HG02678 (cell line): ENCODE measurements at regions not wholly inside any gene's neighbourhood (a gene's known extent, or its start where the extent isn't known, plus 50 kb on each side); places are given as distances from the start of the nearest gene placed in this dataset.
"Not testable (repeated sequence)": the region's sequence is repeated elsewhere in the genome, so short reads cannot be mapped to it uniquely, and the experiment has no call there.

Experiments
- ATAC-seq: cut with Tn5 transposase; IDR thresholded peaks from one replicate; pipeline ENCODE4 v1.9.1; 2021; ENCODE audit warnings: mild to moderate bottlenecking, moderate library complexity; ENCODE audit not compliant: unreplicated experiment

- not testable (repeated sequence) for ATAC-seq
Observed at GRCh38 chr10:90107581-90107980, 406.2 kb downstream of the KIF20B start.

DNA sequence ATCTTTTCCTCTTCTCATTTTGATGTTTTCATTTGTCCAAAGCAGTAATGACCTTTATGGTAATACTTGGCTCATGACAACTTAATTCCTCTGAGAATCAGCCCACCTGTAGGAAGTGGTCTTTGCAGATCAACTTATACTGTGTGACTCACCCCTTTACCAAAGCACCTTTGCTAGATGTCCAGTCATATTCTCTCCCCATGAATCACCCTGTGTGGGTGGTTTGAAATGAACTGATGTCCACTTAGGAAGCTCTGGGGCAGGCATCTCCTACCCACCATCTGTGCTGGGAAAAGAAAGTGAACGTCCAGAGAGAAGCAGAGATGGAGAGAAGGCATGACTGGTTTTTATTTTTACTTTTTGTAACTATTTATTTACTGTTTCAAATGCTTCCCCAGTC, 410.3 kb downstream of the KIF20B start:
- no peak for ATAC-seq

DNA sequence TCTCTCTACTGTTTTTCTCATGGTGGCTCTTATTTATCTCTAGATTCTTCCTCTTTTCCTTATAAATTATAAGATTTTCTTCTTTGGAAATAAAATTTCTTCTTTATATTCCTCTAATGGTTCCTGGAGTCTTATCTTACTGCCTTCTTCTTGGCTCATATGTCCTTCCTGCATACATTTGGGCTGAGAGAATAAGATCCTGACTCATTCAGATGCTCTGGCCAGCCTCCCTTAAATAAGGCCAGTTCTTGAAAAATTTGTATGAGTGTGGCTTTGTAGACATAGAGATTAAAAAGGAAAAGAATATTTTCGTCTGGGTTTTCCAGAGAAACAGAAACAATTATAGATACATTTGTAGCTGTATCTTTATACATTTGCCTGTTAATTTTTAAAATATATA, 411.3 kb downstream of the KIF20B start:
- no peak for ATAC-seq

- ATAC-seq = not testable (repeated sequence)
Observed at GRCh38 chr10:90118567-90118966, 417.2 kb downstream of the KIF20B start.

- not testable (repeated sequence) for ATAC-seq
Observed at GRCh38 chr10:90119631-90120280, 418.4 kb downstream of the KIF20B start.

GRCh38 chr10:90125456-90126255, 424.3 kb downstream of the KIF20B start:
- no peak for ATAC-seq

GRCh38 chr10:90126256-90126595, 424.8 kb downstream of the KIF20B start:
- no peak for ATAC-seq

- peak; percentile 55 for ATAC-seq
Observed at GRCh38 chr10:90130321-90131086, 429.1 kb downstream of the KIF20B start.

- ATAC-seq = no peak
Observed at GRCh38 chr10:90133606-90134005, 432.2 kb downstream of the KIF20B start.

DNA sequence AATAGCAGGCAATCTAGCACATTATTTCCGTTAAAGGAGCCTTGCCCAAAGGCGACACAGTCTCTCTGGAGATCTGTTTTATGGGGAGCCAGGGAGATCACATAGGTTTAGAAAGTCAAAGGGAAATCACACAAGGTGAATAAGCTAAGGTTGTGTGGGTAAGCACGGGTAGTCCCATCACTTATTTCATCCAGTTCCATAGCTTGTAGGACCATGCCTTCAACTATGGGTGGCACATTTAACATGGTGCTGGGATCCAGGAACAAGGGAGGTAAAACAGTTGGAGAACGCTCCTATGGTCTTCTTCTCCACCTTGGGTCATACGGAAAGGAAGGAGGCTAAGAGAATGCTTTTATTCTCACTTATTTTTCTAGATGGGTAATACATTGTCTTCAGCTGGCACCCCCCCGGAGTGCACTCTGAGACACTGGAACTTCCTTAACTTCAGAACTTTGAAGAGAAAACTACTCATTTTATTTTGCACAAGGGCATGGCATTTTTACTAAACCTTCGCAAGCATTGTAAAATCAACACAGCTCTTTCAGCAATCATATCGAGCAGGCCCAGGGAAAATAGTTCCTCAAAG, 435.4 kb downstream of the KIF20B start:
- ATAC-seq = no peak

GRCh38 chr10:90138844-90139243, 437.5 kb downstream of the KIF20B start:
- ATAC-seq = no peak

DNA sequence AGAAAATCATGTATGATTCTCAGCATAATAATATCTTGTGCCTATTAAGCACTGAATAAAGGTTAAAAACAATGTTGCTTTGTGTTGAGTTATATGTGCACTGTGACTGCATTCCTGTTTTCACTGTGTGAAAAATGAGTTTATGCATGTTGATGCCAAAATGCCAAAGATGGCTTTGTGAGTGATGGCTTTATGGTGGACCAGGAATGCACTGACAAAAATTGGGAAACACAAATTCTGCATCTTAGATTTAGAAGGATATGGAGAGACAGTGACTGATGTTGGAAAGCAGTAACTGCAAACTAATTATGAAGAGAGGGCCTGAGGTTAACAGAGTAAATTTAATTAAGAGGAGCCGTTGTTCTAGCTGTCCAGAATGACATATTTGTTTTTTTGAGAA, 440.4 kb downstream of the KIF20B start:
- ATAC-seq = no peak

- no peak for ATAC-seq
Observed at GRCh38 chr10:90143937-90144336, 442.5 kb downstream of the KIF20B start.

- ATAC-seq = no peak
Observed at GRCh38 chr10:90148116-90148855, 446.9 kb downstream of the KIF20B start.

DNA sequence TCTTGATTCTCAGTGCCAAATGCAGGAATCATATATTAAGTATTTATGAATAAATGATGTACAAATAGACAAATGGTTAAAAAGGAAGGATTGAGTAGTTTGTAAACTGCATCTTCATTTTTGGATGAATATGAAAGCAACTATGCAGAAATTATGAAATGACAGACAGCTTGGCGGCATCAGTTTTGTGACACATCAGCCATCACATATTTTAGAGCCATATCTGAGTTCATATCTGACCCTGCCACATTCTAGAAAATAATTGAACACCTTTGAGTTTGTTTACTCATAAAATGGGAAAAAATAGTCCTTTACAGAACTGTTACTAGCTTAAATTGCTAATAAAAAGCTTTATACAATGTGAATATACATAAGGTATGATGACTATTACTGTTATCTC, 448.2 kb downstream of the KIF20B start:
- no peak for ATAC-seq

GRCh38 chr10:90162271-90162853, 461.0 kb downstream of the KIF20B start:
- no peak for ATAC-seq

DNA sequence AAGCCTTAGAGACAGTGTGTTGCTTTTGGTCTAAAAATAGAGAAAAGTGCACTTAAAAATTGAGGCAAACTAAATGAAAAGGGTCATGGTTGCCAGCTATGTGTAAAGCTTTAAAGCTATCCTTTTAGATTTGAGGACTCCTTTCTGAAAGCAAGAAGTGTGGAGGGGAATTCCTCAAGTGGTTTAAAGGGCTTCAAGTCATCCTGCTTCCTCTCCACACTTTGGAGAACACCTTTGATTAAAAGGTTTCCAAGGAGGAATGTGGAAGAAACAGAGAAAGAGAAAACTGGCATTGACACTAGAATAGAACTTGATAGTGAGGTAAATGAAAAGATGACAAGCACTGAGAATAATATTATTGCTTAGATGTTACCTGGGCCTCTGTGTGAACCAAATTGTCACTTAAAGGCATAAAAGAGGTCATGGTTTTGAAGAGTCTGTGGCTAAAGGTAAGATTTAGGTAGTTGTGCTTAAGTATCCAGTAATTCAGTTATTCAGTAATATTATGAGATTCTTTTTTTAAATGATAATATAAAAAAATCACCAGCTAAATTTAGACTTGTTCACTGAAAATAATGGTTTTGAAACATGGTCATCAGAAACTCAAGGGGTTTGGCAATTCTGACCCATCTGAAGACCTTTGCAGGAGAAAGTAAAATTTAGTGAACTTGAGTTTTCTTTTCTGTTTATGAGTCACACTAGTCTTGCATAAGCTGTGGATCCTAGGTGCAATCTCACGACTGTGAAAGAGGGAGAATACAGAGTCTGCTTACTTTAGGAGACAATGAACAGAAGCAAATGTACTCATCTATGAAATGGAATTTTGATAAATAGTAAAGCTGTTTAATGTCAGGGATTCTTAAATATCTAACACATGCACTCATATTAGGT, 466.0 kb downstream of the KIF20B start:
- peak; percentile 87 for ATAC-seq

GRCh38 chr10:90168244-90168643, 466.9 kb downstream of the KIF20B start:
- ATAC-seq = no peak

GRCh38 chr10:90171014-90171722, 469.8 kb downstream of the KIF20B start:
- ATAC-seq = no peak
